IMR-90 (cell line): ENCODE measurements at regions not wholly inside any gene's neighbourhood (a gene's known extent, or its start where the extent isn't known, plus 50 kb on each side); places are given as distances from the start of the nearest gene placed in this dataset.

ENCODE experiments used
- CHD1 ChIP-seq: IDR thresholded peaks from 2 replicates; pipeline ENCODE4 v1.6.1; 2012; ENCODE audit warnings: low read depth, low read length, improper control_type of control experiment
- CTCF ChIP-seq: conservative IDR thresholded peaks from 2 replicates; pipeline ENCODE4 v1.5.1; 2012; ENCODE audit warnings: mild to moderate bottlenecking, low read depth, low read length, improper control_type of control experiment
- POLR2A ChIP-seq: IDR thresholded peaks from 2 replicates; pipeline ENCODE4 v1.6.1; 2012; ENCODE audit warnings: mild to moderate bottlenecking, low read depth, low read length
- RAD21 ChIP-seq: IDR thresholded peaks from 2 replicates; pipeline ENCODE4 v1.6.1; 2012; ENCODE audit warnings: low read length, improper control_type of control experiment
- RCOR1 ChIP-seq: IDR thresholded peaks from 2 replicates; pipeline ENCODE4 v1.6.1; 2012; ENCODE audit warnings: mild to moderate bottlenecking, low read length, improper control_type of control experiment; ENCODE audit not compliant: insufficient replicate concordance
- USF2 ChIP-seq: fragments of 150-350 bp; IDR thresholded peaks from 2 replicates; pipeline ENCODE4 v1.6.1; 2017; ENCODE audit warnings: mild to moderate bottlenecking, antibody characterized with exemption, low read length, low read depth

GRCh38 chr3:23747841-23748240 is 57.9 kb upstream of the UBE2E1 start:
- TF ChIP-seq USF2 (no peak), RAD21 (no peak), CTCF (no peak), POLR2A (no peak), CHD1 (no peak), RCOR1 (no peak)
